SHP77 treated with DMSO at 0.1 percent for 48 hours (cell line): ENCODE measurements at regions not wholly inside any gene's neighbourhood (a gene's known extent, or its start where the extent isn't known, plus 50 kb on each side); places are given as distances from the start of the nearest gene placed in this dataset.
A peak's percentile ranks its signal among the peaks of the same experiment; 100 is the strongest.
"Not testable (repeated sequence)": the region's sequence is repeated elsewhere in the genome, so short reads cannot be mapped to it uniquely, and the experiment has no call there.

Experiments
- DNase-seq: peaks from one replicate; lab custom pipeline; 2025; lab: John Stamatoyannopoulos, UW

DNA sequence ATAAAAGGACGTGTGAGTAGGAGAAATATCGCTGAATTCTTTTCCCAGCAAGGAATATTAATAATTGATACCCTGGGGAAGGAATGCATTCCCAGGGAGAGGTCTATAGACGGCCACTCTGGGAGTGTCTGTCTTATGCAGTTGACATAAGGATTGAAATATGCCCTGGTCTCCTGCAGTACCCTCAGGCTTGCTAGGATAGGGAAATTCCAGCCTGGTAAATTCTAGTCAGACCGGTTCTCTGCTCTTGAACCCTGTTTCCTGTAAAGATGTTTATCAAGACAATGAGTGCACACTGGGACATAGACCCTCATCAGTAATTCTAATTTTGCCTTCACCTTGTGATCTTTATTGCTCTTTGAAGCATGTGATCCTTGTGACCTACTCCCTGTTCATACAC lies 224.2 kb upstream of the ADGRL4 start:
- DNase-seq = not testable (repeated sequence)

DNA sequence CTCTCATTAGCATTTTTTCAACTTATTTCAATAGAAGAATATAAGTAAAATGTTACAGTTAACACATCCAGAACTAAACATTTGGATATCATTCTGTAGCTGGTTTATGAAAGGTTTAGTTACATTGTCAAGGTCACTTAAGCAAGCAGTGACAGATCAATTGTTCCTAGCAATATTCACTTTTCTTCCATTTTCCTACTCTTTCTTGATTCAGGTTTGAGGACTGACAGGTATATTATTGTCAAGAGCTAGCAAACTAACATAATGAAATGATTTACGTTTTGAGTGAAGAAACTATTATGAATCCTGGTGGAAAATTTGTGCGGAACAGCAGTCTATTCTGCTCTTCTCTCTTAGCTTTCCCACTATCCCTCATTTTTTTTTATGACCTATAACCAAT lies 220.4 kb upstream of the ADGRL4 start:
- DNase-seq = no peak

DNA sequence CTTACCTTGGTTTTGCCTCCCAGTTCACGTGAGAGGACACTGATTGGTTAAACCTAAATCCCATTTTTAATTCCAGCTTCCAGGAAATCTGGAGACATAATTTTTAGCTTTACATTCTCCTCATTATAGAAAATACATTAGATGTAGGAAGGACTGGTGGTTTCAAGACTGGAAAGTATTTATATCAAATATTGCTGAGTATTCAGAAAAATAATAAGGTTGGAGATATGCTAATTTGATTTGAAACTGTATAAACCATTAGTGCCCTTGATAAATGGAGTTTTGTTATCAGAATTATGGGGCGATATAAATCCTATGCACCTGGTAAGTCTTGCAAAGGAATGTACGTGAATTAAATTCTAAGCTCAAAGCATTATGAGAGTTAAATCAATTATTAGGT lies 218.0 kb upstream of the ADGRL4 start:
- DNase-seq = no peak

DNA sequence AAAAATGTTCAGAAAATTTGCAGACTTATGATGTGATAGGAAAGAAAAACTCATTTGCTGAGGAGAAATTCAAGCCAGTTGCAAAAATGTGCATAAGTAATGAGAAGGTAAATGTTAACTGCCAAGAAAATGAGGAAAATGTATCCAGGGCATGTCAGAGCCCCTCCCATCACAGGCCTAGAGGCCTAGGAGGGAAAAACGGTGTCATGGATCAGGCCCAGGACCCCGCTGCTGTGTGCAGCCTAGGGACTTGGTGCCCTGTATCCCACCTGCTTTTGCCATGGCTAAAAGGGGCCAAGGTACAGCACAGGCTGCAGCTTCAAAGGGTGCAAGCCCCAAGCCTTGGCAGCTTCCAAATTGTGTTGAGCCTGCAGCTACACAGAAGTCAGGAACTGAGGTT lies 214.0 kb upstream of the ADGRL4 start:
- DNase-seq = no peak

DNA sequence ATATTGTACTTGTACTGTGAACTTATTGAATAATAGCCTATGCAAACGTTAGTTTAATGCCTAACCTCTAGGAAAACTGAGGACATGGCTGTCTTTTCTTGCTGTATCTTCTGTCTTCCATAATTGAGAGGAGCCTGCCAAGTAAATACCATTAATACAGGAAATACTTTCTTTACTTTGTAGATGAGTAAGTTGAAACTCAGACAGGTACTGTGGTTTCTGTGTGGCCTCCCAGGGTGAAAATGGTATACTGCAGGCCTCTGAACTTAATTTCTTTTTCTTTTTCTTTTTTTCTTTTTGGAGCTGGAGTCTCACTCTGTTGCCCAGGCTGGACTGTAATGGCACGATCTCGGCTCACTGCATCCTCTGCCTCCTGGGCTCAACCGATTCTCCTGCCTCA lies 208.8 kb upstream of the ADGRL4 start:
- no peak for DNase-seq

DNA sequence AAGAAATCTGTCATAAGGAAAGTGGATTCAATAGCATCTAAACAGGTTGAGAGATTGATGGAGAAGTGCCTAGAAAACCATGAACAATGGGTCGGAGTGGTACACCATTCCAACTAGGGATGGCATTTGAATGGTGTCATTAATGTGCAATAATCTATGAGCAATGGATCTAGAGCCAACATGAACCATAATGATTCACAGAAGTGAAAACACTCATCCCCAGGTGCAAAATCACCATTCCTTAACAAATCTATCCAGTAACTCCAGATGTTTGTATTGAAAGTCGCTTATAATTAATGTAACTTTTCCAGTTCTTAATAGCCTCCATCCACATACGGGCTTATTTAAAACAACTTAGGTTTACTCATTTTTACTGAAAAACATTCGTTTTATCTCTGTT lies 201.3 kb upstream of the ADGRL4 start:
- DNase-seq = no peak

DNA sequence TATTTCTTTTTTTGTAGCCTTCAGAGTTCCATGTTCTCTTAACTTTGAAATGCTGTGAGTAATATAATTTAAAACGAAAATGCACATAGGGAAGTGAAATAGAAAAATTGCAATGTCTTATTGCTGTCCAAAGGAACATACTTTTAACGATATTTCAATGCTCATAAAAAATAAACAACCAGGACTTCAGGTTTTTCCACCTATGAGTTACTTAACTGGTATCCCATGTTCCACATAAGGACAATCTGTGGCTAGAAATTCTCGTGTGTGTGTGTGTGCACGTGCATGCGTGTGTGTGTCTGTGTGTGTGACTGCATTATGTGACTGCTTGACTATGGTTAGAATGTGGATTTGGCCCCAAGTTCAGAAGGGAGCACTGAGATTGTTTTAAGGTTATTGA lies 200.8 kb upstream of the ADGRL4 start:
- no peak for DNase-seq

DNA sequence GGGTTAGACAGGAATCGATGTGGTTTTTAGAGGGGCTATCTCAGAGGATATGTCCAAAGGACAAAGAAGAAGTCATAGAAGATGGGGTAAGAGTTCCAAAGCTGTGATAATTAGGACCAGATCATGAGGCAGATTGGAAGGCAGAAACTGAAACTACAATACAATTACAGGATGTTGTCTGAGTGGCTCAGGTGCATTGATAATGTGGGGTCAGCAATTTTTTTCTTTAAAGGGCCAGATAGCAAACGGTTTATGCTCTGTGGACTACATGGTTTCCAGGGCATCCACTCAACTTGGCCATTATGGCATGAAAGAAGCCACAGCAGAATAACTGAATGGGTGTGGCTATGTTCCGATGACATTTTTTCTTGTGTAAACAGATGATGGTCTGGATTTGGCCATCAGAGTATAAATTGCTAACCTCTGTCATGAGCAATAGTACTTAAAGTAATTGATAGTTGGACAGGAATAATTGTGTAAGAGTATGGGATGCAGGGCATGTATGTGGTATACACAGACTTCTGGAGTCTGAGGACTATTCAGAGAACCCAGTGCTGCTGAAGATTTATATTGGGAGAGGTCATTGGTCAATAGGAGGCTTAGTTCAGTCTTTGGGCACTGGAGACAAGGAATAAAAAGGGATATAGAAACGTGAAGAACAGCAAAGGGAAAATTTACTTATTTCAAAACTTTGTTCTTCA lies 198.4 kb upstream of the ADGRL4 start:
- no peak for DNase-seq

DNA sequence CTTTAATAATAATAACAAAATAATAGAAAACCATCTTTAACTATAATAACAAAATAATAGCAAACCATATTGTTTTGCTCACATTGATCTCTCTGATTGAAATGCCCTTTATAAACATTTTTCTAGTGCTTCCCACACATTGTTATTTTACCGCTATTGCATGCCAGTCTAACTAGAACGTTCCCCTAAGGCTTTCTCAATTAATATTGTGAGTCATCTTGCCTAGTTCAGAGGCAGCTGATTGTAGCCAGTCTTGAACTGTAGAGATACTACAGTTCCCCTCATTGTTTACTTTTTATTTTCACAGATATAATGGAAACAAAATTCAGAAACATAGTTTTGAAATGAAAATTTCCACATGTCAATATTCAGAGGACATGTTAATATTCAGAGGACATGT lies 192.3 kb upstream of the ADGRL4 start:
- no peak for DNase-seq

DNA sequence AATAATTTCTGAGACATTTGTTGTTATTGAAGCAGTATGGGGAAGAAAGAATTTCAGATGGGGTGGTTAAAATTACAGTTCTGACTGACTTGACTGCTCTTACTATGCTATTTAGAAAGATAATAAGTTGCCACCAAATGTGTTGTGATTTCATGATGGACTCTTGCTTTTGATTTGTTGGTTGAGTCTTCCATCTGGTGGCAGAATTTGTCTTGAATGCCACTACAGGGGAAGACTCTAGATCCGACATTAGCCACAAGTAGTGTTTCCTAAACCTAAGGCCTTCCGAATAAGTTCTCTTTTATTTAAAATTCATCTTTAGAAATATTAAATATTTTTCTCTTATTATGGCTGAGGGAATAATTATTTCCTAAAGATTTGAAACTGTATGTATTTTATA lies 190.9 kb upstream of the ADGRL4 start:
- no peak for DNase-seq

DNA sequence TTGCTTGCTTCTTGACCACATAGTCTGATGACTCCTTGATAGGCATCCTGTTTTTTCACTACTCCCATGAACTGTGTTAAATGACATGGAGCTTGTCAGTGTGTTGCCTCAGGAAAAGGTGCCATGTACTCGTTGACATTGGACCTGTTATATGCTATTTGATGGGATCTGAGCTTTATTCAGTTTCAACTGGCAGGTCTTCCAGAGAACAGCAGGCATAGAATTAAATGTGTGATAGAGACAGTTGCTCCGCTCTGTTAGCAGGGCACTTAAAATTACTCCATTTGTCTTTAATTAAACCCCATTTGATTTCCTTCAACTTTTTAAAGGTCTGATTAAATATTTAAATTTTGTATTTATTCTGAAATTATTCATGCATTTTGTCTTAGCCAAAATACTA lies 189.7 kb upstream of the ADGRL4 start:
- DNase-seq = no peak

DNA sequence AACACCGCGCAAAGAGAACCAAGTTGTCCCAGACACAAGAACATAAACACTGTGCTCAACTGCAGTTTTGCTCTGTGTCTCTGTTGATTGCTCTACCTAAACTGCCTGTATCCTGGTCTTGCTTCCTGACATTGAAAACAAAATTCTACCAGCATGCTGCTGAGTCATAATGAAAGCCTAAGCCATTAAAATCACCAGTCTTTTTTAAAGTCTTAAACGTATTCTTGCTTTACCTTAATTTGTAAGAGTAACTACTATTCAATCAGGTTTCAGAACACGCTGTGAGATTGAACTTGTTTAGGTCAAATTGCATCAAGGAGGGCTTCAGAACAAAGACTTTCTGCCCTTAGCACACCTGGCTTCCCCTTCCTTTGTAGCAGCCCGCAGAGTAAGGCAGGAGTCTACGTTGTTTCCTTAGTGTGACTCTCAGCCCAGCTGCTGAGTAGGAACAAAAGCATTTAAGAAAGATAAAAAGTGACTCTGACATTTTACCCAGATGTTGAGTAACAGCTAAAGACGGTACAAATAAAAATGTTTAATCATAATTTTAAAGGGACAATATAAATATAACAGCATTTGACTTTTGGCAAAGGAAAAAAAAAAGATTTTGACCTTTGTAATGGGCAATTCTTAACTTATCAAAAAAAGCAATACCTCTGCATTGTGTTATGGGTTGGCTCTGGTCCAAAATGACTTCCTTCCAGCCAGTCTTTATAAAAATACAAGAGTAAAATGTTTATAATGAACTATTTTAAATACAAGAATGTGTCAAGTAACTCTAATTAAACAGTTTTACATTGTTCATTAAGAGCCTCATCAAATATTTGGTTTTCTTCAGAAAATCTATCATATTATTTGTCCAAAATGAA lies 186.9 kb upstream of the ADGRL4 start:
- peak; percentile 14 for DNase-seq

DNA sequence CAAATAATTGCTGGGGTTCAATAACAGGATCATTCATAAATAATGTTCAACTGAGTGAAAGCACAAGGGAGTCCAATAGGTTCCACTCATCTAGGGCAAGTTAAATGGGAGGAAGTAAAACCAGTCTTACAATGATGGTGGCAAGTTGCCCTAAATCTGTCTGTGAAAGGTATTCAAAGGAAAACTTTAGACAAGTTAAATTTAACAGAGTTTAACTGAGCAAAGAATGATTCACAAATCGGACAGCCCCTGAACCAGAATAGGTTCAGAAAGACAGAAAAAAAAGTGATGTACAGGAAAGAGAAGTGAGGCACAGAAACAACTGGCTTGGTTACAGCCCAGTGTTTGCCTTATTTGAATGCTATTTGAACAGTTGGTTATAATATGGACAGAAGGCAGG lies 183.5 kb upstream of the ADGRL4 start:
- no peak for DNase-seq

DNA sequence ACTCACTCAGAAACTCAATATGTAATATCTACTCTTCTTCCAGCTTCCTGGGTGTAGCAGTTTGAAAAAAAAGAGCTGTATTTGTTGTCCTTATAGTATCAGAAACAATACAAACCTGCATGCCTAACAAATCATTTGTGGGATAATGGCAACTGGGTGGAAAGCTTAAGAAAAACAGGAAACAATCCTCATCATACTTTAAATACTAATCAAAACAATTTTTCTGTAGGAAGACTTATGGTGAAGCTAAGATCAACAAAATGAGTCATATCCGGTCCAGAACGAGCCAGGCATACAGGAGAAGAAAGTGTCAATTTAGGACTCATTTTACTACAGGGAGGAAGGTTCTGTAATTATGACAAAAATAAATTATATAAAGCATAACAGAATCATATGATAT lies 181.8 kb upstream of the ADGRL4 start:
- DNase-seq = peak; percentile 4

DNA sequence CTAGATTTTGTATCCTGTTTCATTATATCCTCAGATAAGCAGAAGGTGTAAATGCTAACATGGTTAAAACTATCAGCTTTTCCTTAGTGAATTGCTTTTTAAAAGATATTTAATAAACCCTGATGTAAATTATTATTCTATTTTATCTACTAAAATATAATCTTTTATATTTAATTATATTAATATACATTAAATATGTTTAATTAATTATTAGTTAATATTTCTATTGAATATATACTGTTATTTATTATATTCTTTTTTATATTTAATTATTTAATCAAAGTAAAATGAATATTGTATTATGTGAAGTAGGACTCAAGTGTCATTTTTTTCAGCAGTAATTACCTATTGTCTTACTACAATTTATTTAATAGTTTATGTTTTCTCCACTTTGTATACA lies 179.7 kb upstream of the ADGRL4 start:
- DNase-seq = no peak

DNA sequence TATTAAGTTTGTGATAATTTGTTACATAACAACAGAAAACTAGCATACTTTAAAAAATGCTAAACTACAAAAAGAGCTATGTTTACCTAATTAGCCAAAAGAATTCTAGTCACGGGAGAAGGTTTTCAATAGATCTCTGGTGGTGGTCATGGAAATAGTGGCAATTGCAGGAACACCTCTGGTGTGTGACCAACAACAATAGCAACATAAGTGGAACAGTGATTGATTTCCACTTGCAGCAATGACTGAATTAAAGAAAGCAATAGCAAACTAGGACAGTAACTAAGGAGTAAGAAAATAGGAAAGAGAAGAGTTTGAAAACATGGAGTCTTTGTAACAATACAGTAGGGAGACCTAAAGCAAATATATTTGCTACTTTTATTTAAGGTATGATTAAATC lies 171.3 kb upstream of the ADGRL4 start:
- no peak for DNase-seq

DNA sequence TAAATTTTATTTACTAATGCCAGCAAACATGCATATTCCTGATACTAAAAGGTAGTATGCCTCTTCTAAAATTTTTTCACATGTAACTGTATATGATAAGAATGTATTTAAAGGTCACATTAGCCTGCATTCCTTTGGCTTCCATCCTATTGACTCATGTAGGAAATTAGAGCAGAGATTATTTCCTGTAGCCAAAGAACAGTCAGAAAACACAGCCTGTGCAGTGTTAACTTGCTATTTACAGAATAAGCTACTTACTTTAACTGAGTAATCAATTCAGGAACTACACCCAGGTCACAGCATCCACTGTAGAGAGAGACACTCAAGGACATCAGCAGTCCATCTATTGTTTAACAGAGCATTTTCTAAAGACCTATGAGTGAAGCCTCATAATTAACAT lies 154.5 kb upstream of the ADGRL4 start:
- no peak for DNase-seq

DNA sequence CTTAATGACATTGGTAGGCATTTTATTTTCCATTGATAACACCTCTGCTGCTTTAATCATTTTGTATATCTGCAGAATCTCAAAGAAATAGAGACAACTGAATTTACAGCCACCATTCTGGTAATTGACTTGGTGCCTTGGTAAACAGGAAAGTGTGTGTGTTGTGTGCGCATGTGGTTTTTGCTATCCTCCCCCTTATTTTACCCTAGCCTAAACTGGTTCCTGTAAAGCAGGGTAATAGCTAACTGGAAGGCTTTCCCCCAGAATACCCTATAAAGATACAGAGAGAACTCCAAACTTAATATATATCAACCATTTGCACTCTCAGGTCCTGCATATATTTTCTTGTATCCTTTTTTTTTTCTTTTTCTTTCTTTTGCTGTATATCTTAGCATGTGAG lies 149.5 kb upstream of the ADGRL4 start:
- DNase-seq = no peak

DNA sequence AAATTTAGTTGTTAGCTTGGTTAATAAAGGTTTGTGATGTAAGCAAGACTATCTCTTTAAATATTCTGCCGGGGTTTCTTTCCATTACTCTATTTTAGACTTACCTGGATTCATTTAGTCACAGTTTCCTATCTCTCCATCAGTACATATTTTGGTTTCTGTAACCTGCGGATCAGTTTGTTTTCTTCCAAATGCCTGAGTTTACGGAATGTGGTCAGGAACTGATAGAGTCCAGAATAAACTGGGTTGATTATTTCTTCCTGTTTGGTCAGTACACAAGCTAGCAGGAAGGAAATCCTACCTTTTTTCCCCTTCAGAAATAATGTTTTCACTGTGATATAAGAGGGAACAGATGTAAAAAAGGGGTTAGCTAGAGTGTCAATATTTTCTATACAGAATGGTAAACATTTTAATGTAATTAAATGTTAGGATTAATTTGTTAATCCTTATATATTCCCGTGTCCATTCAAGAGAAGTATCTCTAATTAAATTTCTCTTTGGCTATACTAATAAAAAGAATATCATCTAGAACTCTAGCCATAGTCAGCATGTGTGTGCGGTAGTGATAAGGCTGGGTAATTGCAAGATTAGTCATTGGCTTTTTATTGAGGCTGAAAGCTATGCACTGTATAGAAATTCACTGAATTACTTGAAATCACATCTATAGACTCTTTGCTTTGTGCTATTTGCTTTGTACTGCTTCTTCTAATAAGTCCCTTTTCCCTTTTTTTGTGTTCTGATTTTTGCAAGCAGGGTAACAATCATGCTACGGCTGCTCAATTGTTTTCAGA lies 144.7 kb upstream of the ADGRL4 start:
- DNase-seq = no peak

DNA sequence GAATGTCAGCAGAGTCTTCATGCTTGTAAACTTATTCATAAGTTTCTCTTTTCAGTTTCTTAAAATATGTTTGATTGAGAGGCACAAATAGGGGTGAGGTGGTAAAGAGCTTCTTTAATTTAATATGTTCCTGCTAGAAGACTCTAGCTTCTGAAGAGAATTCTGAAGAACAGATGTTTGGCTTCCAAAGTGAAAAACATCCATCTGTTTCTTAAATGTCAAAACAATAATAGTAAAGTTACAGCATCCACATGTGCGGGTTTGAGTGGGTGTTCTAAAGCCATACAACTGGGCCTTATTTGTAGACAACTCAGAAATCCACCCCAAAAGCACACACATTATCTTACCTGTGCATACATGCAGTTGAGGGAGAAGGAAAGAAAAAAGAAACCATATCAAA lies 144.0 kb upstream of the ADGRL4 start:
- no peak for DNase-seq

DNA sequence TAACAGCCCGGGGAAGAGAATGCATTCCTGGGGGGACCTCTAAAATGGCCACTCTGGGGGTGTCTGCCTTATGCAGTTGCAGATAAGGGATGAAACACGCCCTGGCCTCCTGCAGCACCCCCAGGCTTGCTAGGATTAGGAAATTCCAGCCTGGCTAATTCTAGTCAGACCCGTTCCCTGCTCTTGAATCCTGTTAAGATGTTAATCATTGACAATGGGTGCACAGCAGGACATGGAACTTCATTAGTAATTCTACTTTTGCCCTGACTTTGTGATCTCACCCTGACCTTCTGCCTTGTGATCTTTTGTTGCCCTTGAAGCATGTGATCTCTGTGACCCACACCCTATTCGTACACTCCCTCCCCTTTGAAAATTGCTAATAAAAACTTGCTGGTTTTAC lies 131.7 kb upstream of the ADGRL4 start:
- not testable (repeated sequence) for DNase-seq

DNA sequence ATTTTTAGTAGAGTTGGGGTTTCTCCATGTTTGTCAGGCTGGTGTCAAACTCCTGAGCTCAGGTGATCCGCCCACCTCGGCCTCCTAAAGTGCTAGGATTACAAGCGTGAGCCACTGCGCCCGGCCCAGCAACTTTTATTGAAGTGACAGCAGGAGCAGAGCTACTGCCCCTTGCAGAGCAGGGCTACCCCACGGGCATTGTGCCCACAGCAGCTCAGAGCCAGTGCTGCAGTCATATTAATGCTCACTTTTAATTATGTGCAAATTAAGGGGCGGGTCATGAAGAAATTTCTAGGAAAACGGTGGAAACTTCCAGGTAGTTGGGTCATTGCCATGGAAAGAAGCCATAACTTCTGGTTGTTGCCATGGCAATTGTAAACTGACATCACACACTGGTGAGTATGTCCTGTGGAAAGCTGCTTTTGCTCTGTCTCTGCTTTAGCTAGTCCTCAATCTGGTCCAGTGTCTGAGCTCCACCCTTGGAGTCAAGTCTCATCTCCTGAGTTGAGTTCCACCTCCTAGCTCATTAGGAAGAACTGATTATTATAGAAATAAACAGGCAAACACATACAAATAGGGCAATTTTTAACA lies 127.3 kb upstream of the ADGRL4 start:
- DNase-seq = no peak

DNA sequence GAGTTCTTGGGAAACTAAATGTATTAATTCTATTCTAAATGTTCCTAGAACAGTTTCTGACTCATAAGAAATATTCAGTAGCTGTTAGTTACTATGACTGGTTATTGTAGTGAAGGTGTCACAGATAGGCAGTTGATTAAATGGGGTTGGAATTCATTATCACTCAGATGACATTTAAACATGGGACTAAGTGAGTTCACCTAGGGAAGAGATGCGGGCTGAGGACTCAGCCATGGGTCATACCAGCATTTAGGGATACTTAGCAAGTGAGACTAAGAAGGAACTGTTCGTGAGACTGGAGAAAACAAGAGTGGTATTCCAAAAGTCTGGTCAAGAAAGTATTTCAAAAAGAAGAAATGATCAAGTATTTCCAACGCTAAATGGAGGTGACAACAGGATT lies 125.1 kb upstream of the ADGRL4 start:
- no peak for DNase-seq
